Endothelial cell of umbilical vein (primary cell): ENCODE measurements at regions not wholly inside any gene's neighbourhood (a gene's known extent, or its start where the extent isn't known, plus 50 kb on each side); places are given as distances from the start of the nearest gene placed in this dataset.
A peak's percentile ranks its signal among the peaks of the same experiment; 100 is the strongest.

Experiments
- POLR2A ChIP-seq: IDR thresholded peaks from 2 replicates; pipeline ENCODE4 v1.6.1; 2012; ENCODE audit warnings: low read depth, mild to moderate bottlenecking, control low read depth, low read length
- TF ChIP-seq, protein P1 (sequence below), 2 donors: IDR thresholded peaks; 1 replicate in 1 of 2; 2 replicates in 1 of 2; pipeline ENCODE4 v1.5.1; 2011; ENCODE audit warnings: low read length in 2 of 2, mild to moderate bottlenecking in 2 of 2, moderate library complexity in 2 of 2, control low read depth in 1 of 2, inconsistent platforms in 1 of 2, low read depth in 1 of 2; ENCODE audit not compliant: insufficient read depth in 1 of 2; ENCODE audit errors: extremely low read depth in 1 of 2

DNA sequence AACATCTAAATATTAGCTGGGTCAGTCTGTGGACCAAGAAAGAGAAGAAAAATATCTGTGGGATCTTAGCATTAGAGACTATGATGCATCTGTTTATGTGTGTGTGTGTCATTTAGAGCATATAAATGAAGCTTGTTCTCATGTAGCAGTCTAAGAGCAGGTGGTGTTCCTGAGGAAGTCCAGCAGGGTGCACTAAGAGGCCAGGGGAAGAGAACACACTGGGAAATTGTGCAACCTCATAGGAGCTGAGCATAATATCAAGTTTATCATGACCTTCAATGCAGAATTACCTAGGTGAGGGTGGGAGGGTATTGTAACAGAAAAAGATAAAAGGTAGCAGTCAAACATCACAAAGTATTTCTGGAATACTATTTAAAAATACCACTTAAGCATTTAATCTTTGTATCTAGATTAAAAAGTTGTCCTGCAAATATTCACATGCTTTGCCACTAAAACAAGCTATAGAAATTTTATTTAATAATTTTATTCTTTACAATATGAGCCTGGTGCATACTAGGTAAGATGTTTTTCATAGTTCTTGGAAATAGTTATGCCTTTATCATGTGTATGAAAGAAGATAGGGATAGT lies 80.5 kb downstream of the SMPDL3A start:
- no peak for TF ChIP-seq POLR2A
- TF ChIP-seq, protein P1, sequence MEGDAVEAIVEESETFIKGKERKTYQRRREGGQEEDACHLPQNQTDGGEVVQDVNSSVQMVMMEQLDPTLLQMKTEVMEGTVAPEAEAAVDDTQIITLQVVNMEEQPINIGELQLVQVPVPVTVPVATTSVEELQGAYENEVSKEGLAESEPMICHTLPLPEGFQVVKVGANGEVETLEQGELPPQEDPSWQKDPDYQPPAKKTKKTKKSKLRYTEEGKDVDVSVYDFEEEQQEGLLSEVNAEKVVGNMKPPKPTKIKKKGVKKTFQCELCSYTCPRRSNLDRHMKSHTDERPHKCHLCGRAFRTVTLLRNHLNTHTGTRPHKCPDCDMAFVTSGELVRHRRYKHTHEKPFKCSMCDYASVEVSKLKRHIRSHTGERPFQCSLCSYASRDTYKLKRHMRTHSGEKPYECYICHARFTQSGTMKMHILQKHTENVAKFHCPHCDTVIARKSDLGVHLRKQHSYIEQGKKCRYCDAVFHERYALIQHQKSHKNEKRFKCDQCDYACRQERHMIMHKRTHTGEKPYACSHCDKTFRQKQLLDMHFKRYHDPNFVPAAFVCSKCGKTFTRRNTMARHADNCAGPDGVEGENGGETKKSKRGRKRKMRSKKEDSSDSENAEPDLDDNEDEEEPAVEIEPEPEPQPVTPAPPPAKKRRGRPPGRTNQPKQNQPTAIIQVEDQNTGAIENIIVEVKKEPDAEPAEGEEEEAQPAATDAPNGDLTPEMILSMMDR (IDR thresholded peaks at IDR 0.05; ENCODE audit: extremely low read depth in 1 of 2, insufficient read depth in 1 of 2, low read depth in 1 of 2, low read length in 2 of 2): peak; percentile 13 to 37
